LNCaP clone FGC (cell line): ENCODE measurements at regions not wholly inside any gene's neighbourhood (a gene's known extent, or its start where the extent isn't known, plus 50 kb on each side); places are given as distances from the start of the nearest gene placed in this dataset.

Experiments
- DNase-seq: peaks from one replicate; pipeline ENCODE4 v3.0.0-alpha.2; 2011; ENCODE audit warnings: low read depth
- H3K4me3 ChIP-seq: 2 replicates; pipeline ENCODE4 v1.5.1; 2011; ENCODE audit warnings: mild to moderate bottlenecking, low read depth, low read length, control low read depth
- CTCF ChIP-seq: IDR thresholded peaks from 2 replicates; pipeline ENCODE4 v1.5.1; 2012; ENCODE audit warnings: mild to moderate bottlenecking; ENCODE audit not compliant: control insufficient read depth, insufficient read depth; ENCODE audit errors: extremely low read depth

DNA sequence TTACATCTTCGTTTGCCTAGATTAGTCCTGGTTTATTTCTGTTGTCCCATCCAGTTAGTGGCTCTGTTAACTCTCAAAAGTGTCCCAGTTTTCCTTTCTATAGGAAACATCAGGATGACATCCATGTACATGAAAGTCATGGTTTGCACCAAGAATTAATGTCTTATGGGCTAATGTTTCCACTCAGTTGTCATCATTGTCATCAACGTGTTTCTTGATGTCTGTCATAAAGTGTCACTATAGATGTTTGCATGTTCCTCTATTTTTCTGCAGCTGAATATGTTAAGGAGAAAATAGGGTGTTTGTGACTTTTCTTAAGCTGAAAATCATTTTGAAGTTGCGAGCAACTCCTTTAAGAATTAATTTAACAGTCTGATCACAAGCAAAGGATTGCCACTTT is 567.0 kb downstream of the TMEM114 start:
- TF ChIP-seq CTCF = no peak
- no peak for DNase-seq
- no peak overlapping the region for H3K4me3 ChIP-seq

- H3K4me3 ChIP-seq = no peak overlapping the region
- no peak for TF ChIP-seq CTCF
- no peak for DNase-seq
Observed at GRCh38 chr16:8005096-8005860, 585.0 kb downstream of the TMEM114 start.

DNA sequence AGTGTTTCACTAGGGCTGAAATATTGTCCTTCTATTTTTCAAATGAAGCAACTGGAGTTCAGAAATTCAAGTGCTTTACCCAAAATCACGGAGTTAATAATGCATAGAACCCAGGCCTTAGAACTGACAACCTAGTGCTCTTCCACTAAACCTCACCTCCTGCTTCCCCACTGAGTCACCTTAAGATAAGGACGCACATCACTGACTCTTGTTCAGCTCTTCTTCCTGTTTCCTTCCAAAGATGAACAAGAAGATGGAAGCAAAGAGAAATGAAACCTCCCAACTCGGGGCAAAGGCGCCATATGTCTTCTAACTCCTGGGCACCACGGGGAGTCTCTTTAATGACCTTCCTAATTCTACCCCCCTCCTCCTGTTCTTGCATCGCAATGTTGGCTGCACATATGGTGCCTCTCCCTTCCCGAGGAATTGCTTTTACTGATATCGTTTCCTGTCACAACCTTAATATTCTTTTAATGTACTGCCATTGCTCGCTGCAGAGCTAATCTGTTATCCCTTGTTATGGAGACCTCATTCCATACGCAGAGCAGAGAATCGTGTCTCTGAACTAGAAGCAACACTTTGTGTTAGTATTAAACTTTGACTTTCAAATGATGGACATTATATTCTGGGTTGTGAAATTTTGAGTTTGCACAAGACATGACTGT is 591.4 kb downstream of the TMEM114 start:
- DNase-seq = no peak
- TF ChIP-seq CTCF = no peak
- H3K4me3 ChIP-seq = no peak overlapping the region

DNA sequence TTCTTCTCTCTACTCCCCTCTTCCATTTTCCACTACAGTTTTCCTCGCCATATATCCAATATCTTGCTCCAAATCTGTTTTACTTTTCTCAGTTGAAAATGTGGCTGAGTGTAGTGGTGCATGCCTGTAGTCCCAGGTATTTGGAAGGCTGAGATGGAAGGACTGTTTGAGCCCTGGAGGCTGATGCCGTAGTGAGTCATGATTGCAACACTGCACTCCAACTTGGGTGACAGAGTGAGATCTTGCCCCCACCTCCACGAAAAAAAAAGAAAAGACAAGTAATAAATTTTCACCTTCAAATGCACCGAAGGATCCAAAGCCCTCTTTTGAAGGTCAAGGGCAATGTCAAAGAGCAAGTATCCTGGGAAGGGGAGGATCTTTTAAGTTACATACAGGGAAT is 592.3 kb downstream of the TMEM114 start:
- no peak for TF ChIP-seq CTCF
- no peak for DNase-seq
- H3K4me3 ChIP-seq = no peak overlapping the region

DNA sequence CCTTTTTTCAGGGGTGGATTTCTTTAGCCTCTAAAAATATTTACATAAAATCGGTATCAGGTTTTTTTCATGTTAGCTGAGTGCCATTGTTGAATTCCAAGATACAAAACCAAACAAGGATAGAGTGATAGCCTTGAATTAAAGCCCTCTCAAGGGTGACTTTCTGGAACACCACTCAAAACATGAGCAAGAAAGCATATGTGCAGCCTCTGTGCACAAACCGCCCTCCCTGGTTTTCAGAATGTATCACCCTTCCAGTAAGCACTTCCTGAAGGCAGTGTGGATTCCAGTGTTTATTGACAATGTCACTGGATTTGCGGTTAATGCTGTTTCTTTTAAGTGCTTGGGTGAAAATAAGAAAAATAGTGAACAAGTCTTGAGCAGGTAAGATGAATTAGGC is 597.7 kb downstream of the TMEM114 start:
- DNase-seq = no peak
- no peak for TF ChIP-seq CTCF
- no peak overlapping the region for H3K4me3 ChIP-seq

DNA sequence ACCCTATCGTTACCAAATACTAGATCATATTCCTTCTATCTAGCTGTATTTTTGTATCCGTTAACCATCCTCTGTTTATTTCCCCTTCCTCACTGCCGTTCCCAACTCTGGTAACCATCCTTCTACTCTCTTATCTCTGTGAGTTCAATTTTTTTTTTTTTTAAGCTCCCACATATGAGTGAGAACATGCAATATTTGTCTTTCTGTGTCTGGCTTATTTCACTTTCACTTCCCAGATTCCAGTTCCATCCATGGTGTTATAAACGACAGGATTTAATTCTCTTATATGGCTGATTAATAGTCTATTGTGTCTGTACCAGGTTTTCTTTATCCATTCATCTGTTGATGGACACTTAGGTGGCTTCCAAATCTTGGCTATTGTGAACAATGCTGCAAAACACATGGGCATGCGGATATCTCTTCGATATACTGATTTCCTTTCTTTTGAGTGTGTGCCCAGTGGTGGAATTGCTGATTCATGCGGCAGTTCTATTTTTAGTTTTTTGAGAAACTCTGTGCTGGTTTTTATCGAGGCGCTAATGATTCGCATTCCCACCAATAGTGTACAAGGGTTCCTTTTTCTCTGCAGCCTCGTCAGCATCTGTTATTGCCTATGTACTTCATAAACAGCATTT is 599.6 kb downstream of the TMEM114 start:
- DNase-seq = no peak
- TF ChIP-seq CTCF = no peak
- no peak overlapping the region for H3K4me3 ChIP-seq

DNA sequence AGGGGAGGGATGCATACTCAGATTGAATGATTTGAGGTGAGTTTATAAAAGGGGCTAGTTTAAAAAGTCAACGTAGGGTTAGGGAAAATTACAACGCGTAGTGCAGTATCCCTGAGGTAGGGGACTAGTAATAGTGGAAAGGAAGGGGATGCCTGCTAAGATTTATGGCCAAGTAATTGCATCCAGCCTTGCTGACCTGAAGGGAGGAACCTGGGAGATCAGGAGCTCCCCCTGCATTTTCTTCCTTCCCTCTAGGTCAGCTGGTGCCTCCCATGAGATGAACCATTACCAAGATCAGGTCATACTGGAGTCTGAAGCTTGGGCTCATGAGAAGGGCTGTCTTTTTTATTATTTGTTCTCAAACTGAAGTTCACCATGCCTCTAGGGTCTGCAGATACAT is 606.6 kb downstream of the TMEM114 start:
- DNase-seq = no peak
- H3K4me3 ChIP-seq = no peak overlapping the region
- TF ChIP-seq CTCF = no peak
